Epithelial cell of prostate (primary cell): ENCODE measurements at regions not wholly inside any gene's neighbourhood (a gene's known extent, or its start where the extent isn't known, plus 50 kb on each side); places are given as distances from the start of the nearest gene placed in this dataset.
"Not testable (repeated sequence)": the region's sequence is repeated elsewhere in the genome, so short reads cannot be mapped to it uniquely, and the experiment has no call there.

Experiments
- DNase-seq: peaks from one replicate; pipeline ENCODE4 v3.0.0-alpha.2; 2011; ENCODE audit warnings: low read depth, low spot score
- H3K27ac ChIP-seq: fragments of 450-650 bp; 2 replicates; pipeline ENCODE4 v1.5.1; 2017; ENCODE audit warnings: mild to moderate bottlenecking

- DNase-seq = no peak
- no peak overlapping the region for H3K27ac ChIP-seq
Observed at GRCh38 chr4:96383349-96383748, 543.5 kb downstream of the PDHA2 start.

DNA sequence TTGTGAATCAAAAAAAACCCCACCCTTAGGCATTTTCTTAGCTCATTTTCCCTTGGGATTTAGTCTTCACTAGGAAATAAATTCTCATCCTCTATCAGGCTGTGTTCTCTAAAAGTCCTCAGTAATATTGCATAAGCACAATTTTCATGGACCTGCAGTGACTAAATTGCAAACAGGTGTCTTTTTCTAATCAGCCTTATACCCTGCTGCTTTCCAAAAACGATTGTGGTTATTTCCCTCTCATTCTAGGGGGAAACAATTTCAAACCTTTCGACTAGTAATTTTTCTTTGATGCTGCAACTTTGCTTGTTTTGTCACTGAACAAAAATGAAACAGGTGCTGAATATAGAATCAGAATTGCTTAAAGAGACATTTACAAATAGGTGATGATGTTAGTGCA is 549.9 kb downstream of the PDHA2 start:
- DNase-seq = no peak
- no peak overlapping the region for H3K27ac ChIP-seq

DNA sequence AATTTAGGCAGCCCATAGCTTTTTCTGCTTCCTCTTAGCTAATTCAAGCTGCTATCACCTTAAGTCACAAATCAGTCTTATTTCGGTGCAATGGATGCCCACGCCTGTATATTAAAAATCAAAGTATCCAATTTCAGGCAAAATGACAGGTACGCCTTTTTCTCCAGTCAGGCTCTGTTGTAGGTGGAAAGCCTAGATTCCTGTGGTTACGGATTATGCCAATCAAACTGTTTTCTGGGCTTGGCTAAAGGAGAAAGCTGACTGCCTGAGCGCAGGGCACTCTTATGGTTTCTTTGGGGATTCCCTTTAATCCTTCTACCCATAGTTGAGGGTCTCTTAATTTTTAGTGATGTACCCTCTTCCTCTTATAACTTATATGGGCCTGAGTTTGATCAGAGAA is 550.5 kb downstream of the PDHA2 start:
- H3K27ac ChIP-seq = no peak overlapping the region
- no peak for DNase-seq

- no peak for DNase-seq
- no peak overlapping the region for H3K27ac ChIP-seq
Observed at GRCh38 chr4:96395747-96396146, 555.9 kb downstream of the PDHA2 start.

- no peak for DNase-seq
- H3K27ac ChIP-seq = no peak overlapping the region
Observed at GRCh38 chr4:96406742-96407141, 566.8 kb downstream of the PDHA2 start.

GRCh38 chr4:96407225-96407624 is 567.3 kb downstream of the PDHA2 start:
- DNase-seq = no peak
- no peak overlapping the region for H3K27ac ChIP-seq

- no peak for DNase-seq
- no peak overlapping the region for H3K27ac ChIP-seq
Observed at GRCh38 chr4:96407738-96408463, 568.0 kb downstream of the PDHA2 start.

GRCh38 chr4:96414853-96415252 is 575.0 kb downstream of the PDHA2 start:
- not testable (repeated sequence) for H3K27ac ChIP-seq, DNase-seq

DNA sequence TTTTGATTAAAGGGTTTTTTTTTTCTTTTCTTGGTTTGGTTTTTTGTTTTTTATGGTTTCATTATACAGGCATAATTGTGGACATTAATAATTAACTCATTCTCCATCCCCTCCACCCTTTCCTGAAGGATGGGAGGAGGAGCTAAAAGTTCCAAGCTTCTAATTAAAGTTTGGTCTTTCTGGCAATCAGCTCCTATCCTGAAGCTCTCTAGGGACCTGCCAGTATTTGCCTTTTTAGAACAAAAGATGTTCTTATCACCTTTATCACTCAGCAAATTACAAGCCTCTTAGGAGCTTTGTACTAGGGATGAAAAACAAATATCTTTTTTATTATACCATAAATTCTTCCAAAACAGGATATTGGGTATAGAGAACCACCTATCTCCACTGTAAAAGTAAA is 589.8 kb downstream of the PDHA2 start:
- DNase-seq = no peak
- no peak overlapping the region for H3K27ac ChIP-seq

DNA sequence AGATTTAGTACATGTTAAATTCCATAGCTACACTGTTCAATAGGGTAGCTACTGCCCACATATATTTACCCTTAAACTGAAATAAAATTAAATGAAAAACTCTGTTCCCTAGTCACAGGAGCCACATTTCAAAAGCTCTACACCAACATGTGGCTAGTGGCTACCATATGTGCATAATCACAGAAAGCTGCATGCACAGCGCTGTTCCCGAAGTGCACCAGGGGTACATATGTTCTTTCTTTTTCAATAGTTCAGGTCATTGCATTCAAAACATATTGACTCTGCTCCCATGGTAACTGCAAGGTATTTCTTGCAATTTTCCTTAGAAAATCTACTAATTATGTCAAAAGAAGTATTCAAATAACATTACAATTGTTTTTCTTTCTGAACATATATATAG is 591.2 kb downstream of the PDHA2 start:
- no peak for DNase-seq

DNA sequence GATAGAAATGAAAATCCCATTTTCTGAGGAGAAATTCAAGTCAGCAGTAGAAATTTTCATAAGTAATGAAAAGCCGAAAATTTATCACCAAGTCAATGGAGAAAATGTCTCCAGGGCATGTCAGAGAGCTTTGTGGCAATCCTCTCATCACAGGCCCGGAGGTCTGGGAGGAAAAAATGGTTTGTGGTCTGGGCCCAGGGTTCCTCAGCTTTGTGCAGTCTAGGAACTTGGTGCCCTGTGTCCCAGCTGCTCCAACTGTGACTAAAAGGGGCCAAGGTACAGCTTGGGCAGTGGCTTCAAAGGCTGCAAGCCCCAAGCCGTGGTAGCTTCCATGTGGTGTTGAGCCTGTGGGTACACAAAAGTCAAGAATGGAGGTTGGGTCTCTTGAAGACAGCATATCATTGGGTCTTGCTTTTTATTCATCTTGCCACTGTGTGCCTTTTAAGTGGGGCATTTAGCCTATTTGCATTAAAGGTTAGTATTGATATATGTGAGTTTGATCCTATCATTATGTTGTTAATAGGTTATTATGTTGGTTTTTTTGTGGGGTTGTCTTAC is 608.5 kb downstream of the PDHA2 start:
- DNase-seq = no peak
- H3K27ac ChIP-seq = no peak overlapping the region

More for the DNA sequence above, 591.2 kb downstream of the PDHA2 start:
- no peak overlapping the region for H3K27ac ChIP-seq

DNA sequence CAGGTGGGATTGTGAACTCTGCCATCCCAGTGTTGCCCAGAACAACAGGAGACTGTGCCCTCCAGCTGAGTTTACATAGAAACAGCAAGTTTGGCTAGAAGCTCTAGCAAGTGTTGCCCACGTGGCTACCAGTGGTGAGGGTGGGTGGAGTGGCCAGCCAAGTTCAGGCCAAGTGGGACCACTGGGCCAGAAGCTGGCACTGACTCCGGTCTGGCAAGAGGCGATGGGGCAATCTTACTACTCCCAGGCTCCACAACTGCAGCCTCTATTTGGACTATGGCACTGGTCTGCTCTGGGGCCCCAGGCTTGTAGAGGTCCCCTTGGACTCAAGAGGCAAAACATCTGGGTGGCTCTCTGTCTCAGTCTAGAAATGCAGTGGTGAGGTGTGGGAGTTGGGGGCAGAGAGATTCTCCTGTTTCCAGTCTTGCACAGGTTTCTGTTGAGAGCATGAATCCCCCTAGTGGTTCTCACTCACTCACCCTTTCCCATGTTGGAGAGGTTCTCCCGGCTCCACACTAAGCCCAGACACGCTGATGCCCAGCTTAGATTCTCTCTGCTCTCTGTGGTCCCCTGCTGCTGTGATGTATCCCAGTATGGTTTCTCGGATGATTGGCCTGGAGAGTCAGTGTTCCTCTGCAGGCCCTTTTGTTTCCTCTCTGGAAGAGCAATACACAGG is 615.3 kb downstream of the PDHA2 start:
- H3K27ac ChIP-seq = no peak overlapping the region
- no peak for DNase-seq

- DNase-seq, H3K27ac ChIP-seq: not testable (repeated sequence)
Observed at GRCh38 chr4:96458031-96458430, 618.1 kb downstream of the PDHA2 start.

GRCh38 chr4:96459105-96459504 is 619.2 kb downstream of the PDHA2 start:
- H3K27ac ChIP-seq = no peak overlapping the region
- no peak for DNase-seq

GRCh38 chr4:96465834-96466233 is 625.9 kb downstream of the PDHA2 start:
- H3K27ac ChIP-seq = no peak overlapping the region
- no peak for DNase-seq

GRCh38 chr4:96471956-96472867 is 632.3 kb downstream of the PDHA2 start:
- H3K27ac ChIP-seq = no peak overlapping the region
- DNase-seq = no peak

- no peak for DNase-seq
Observed at GRCh38 chr4:96473246-96473645, 633.4 kb downstream of the PDHA2 start.

GRCh38 chr4:96483308-96484030 is 643.6 kb downstream of the PDHA2 start:
- no peak overlapping the region for H3K27ac ChIP-seq

More at GRCh38 chr4:96473246-96473645, 633.4 kb downstream of the PDHA2 start:
- no peak overlapping the region for H3K27ac ChIP-seq

DNA sequence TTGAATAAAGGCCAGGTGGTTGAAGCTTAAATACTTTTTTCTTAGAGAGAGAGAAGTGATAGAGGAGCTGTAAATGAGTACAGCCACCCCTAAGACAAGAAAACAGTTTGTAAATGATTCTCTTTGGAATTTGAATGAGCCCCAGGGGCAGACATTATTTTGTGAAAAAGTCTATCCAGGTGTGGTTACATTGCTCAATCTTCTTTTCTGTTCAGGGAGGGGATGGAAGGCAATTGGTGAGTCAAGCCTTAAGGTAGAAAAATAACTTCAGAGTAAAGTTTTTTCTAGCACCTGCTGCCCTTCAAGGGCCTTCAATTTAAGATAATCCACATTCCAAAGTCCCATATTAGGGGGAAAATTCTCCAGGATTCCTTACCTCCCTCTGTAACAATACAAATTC is 646.7 kb downstream of the PDHA2 start:
- H3K27ac ChIP-seq = no peak overlapping the region
- DNase-seq = no peak

More at GRCh38 chr4:96483308-96484030, 643.6 kb downstream of the PDHA2 start:
- no peak for DNase-seq

DNA sequence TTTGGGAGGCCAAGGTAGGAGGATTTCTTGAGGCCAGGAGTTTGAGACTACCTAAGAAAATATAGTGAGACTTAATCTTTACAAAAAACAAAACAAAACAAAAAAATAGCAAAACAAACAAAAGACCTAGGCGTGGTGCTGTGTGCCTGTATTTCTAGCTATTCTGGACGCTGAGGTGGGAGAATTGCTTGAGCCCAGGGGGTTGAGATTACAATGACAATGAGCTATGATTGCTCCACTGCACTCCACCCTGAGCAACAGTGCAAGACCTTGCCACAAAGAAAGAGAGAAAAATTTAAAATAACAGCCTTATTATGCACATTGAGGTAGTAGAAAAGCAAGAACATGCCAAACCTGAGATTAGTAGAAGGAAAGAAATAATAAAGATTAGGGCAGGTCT is 657.7 kb downstream of the PDHA2 start:
- DNase-seq = no peak
- no peak overlapping the region for H3K27ac ChIP-seq
